Esophagus muscularis mucosa (tissue), 4 donors: ENCODE measurements at regions not wholly inside any gene's neighbourhood (a gene's known extent, or its start where the extent isn't known, plus 50 kb on each side); places are given as distances from the start of the nearest gene placed in this dataset.

ENCODE experiments used
- DNase-seq: peaks from one replicate; pipeline ENCODE4 v3.0.0-alpha.2; 2017; ENCODE audit errors: extremely low spot score
- H3K27ac ChIP-seq, 4 donors: fragments of 200-600 bp; sonication (generic); replicated peaks in 1 of 4; 1 replicate in 3 of 4; 2 replicates in 1 of 4; pipeline ENCODE4 v1.5.1; 2016 to 2019; ENCODE audit warnings: mild to moderate bottlenecking in 1 of 4
- H3K27me3 ChIP-seq, 4 donors: fragments of 200-600 bp; sonication (generic); one replicate each; pipeline versions ENCODE4 v1.5.1 to v1.6.0; 2016 to 2019
- H3K36me3 ChIP-seq, 4 donors: fragments of 200-600 bp; sonication (generic); one replicate each; pipeline ENCODE4 v1.5.1; 2016 to 2019
- H3K4me1 ChIP-seq, 4 donors: fragments of 200-600 bp; sonication (generic); one replicate each; pipeline ENCODE4 v1.5.1; 2016 to 2019
- H3K4me3 ChIP-seq, 4 donors: fragments of 200-600 bp; sonication (generic); 1 replicate in 2 of 4; 2 replicates in 2 of 4; pipeline ENCODE4 v1.5.1; 2016 to 2019; ENCODE audit warnings: mild to moderate bottlenecking in 4 of 4, moderate library complexity in 1 of 4
- H3K9me3 ChIP-seq, 4 donors: fragments of 200-600 bp; sonication (generic); 1 replicate in 3 of 4; 2 replicates in 1 of 4; pipeline ENCODE4 v1.5.1; 2016 to 2019
- CTCF ChIP-seq, 3 experiments: fragments of 200-600 bp in 2 of 3; fragments of 450-650 bp in 1 of 3; sonication (generic) in 2 of 3; IDR thresholded peaks; one replicate each; pipeline ENCODE4 v1.5.1; 2017 to 2019; ENCODE audit warnings: antibody characterized with exemption in 3 of 3, mild to moderate bottlenecking in 2 of 3, moderate library complexity in 1 of 3
- EP300 ChIP-seq: sonication (generic); formaldehyde crosslinking; IDR thresholded peaks from one replicate; pipeline ENCODE4 v1.6.1; 2017; ENCODE audit warnings: antibody characterized with exemption
- POLR2A ChIP-seq: fragments of 450-650 bp; IDR thresholded peaks from one replicate; pipeline ENCODE4 v1.6.1; 2017; ENCODE audit warnings: antibody characterized with exemption, moderate library complexity, mild to moderate bottlenecking, low read depth
- POLR2AphosphoS5 ChIP-seq, 2 donors: sonication (generic); formaldehyde crosslinking; IDR thresholded peaks; one replicate each; pipeline ENCODE4 v1.6.1; 2017; ENCODE audit warnings: antibody characterized with exemption in 2 of 2
- WGBS: methylation state at CpG from one replicate; pipeline ENCODE4 v1.1.5; 2018; 5-methylcytosine and 5-hydroxymethylcytosine counted together
- intact Hi-C: fragments of 100-400 bp; cut with DNase I; formaldehyde crosslinking; loops from one replicate; pipeline ENCODE4 v1.15.1; 2023

GRCh38 chr1:99532276-99532580, 113.7 kb upstream of the PALMD start:
- Histone ChIP-seq H3K36me3 (no peaks in the 10 kb centered on the region), H3K27ac (no peak overlapping the region), H3K4me3 (no peak overlapping the region), H3K4me1 (peaks cover 14 to 28% (median 18%) of the 10 kb centered on the region in 4 donors), H3K9me3 (no peaks in the 10 kb centered on the region), H3K27me3 (no peaks in the 10 kb centered on the region)
- intact Hi-C loops, result no loop called here
- DNase-seq, result no peak
- TF ChIP-seq EP300 (no peak), POLR2A (no peak), POLR2AphosphoS5 (IDR thresholded peaks at IDR 0.05) (no peak), CTCF (IDR thresholded peaks at IDR 0.05) (no peak)
- 75% methylated on average over 1 of the region's 1 CpG for WGBS

- 42% methylated on average over 9 of the region's 9 CpGs for WGBS
- peak overlapping the region in 1 of 4 donors; percentile 1 for H3K4me3 ChIP-seq
- H3K4me1 ChIP-seq, result peaks cover 14 to 28% (median 18%) of the 10 kb centered on the region in 4 donors
- DNase-seq, result no peak
- H3K27me3 ChIP-seq, result no peaks in the 10 kb centered on the region
- H3K36me3 ChIP-seq, result no peaks in the 10 kb centered on the region
- TF ChIP-seq CTCF (IDR thresholded peaks at IDR 0.05), result no peak
- intact Hi-C loops, result no loop called here
- no peaks in the 10 kb centered on the region for H3K9me3 ChIP-seq
- H3K27ac ChIP-seq, result peak overlapping the region; percentile 15 to 53 (median 48)
These were observed 111.8 kb upstream of the PALMD start for GRCh38 chr1:99533909-99534637.

GRCh38 chr1:99534638-99534930, 111.3 kb upstream of the PALMD start:
- Histone ChIP-seq H3K36me3 (no peaks in the 10 kb centered on the region), H3K4me1 (peaks cover 14 to 28% (median 18%) of the 10 kb centered on the region in 4 donors), H3K27me3 (no peaks in the 10 kb centered on the region), H3K27ac (peak overlapping the region; percentile 15 to 53 (median 48)), H3K4me3 (peak overlapping the region in 1 of 4 donors; percentile 1), H3K9me3 (no peaks in the 10 kb centered on the region)
- TF ChIP-seq CTCF (IDR thresholded peaks at IDR 0.05), result no peak
- TF ChIP-seq POLR2AphosphoS5 (IDR thresholded peaks at IDR 0.05), result peak in 1 of 2 donors; percentile 24
- TF ChIP-seq POLR2A, result no peak
- no peak for TF ChIP-seq EP300
- no peak for DNase-seq
- intact Hi-C loops, result no loop called here
- WGBS, result 31% methylated on average over 1 of the region's 1 CpG

GRCh38 chr1:99535470-99536164, 110.3 kb upstream of the PALMD start:
- intact Hi-C loops, result no loop called here
- Histone ChIP-seq H3K4me3 (no peak overlapping the region), H3K27me3 (no peaks in the 10 kb centered on the region), H3K9me3 (no peaks in the 10 kb centered on the region), H3K4me1 (peaks cover 14 to 28% (median 18%) of the 10 kb centered on the region in 4 donors), H3K36me3 (no peaks in the 10 kb centered on the region), H3K27ac (peak overlapping the region in 3 of 4 donors; percentile 4 to 53 (median 46))
- WGBS, result 84% methylated on average over 7 of the region's 7 CpGs
- no peak for TF ChIP-seq EP300
- TF ChIP-seq POLR2AphosphoS5 (IDR thresholded peaks at IDR 0.05), result no peak
- no peak for TF ChIP-seq CTCF (IDR thresholded peaks at IDR 0.05)
- no peak for TF ChIP-seq POLR2A
- no peak for DNase-seq
